NK-92 (cell line): ENCODE measurements at regions not wholly inside any gene's neighbourhood (a gene's known extent, or its start where the extent isn't known, plus 50 kb on each side); places are given as distances from the start of the nearest gene placed in this dataset.
"Not testable (repeated sequence)": the region's sequence is repeated elsewhere in the genome, so short reads cannot be mapped to it uniquely, and the experiment has no call there.

Experiments used
- DNase-seq: peaks from one replicate; lab custom pipeline; 2025; ENCODE audit not compliant: unreplicated experiment; lab: John Stamatoyannopoulos, UW

DNA sequence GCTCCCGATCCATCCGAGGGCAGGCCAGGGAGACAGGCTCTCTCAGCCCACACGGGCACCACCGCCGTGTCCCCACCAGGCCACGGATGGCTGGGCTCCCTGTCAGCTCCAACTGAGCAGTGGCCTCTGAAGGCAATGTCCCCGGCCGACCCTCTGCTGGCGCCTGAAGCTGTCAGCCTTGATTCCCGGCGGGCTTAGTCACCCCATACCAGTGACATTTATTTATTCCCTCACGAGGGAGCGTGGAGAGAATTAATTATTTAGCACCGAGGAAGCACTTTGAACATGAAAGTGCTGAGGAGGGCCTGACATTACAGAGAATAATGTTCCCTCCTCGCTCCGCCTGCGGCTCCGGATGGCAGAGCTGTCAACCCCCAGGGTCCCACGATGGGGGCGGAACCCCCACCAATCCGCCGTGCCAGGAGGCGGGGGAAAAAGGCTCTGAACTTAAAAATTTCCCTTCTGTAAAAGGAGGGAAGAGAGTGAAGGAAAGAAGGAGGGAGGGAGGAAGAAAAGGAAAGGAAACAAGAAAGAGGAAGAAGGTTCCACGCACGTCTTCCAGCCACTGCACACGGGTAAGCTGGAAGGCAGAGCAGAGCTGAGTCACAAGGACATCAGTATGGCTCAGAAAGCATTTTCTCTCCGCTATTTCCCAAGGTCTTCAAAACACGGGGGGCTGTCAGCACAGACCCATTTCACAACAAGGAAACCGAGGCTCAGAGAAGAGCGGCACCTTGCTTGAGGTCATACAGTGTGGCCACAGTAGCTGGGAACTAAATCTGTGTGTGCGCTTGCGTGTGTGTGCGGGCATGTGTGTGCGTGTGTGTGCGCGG, 108.7 kb upstream of the NCOR2 start:
- DNase-seq = no peak

DNA sequence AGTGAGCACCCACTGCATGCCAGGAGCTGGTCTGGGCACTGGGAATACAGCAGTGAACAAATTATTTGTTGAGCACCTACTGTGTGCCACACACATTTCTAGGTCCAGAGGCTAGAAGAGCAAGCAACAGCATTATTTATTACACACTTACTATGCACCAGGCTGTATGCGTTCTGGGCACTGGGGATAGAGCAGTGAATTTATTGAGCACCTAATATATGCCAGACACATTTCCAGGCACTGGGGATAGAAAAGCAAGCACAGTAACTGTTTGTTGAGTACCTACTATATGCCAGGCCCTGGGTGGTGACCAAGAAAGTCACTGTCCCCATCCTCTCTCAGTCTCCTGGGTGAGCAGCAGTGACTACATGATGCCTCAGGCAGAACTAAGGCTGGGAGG, 107.5 kb upstream of the NCOR2 start:
- DNase-seq = no peak

DNA sequence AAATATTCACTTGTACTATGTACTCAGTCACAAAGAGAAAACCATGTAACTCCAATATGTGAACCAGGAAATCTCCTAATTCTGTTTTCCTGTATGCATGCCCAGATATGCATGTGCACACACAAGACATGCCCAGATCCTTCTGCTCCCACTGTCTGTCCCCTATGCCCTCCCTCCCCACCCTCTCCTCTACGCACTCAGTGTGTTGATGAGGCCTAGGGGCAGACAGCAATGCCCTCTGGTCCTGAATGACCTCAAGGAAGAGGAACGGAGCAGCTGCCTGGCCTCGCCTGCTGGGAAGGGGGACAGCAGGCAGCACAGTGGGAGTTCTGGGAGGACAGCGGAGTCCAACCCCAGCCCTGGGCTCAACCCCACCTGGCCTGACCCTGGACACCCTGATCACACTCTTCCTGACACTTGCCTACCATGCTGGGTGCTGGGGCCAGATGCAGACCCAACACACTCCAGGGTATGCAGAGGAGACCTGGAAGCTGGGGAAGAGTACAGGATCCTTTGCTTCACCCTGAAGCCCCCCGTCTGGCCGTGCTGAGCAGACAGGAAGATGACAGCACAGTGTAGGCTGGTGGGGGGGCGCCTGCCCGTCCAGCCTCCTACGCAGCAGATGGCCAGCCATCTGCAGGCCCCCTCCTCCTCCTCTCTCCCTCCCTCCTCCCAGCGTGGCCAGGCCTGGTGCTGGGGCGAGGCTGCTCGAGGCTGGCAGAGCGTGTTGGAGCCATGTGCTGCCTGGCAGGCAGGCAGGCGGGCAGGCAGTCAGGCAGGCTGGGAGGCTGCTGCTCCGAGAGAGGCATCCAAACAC, 106.6 kb upstream of the NCOR2 start:
- DNase-seq = no peak

DNA sequence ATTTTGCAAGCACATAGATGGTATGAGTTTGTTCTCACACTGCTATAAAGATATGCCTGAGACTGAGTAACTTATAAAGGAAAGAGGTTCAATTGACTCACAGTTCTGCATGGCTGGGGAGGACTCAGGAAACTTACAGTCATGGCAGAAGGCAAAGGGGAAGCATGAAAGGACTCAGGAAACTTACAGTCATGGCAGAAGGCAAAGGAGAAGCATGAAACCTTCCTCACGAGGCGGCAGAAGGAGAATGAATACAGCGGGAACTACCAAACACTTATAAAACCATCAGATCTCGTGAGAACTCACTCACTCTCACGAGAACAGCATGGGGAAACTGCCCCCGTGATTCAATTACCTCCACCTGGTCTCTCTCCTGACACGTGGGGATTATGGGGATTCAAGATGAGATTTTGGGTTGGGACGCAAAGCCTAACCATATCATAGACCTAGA, 101.9 kb upstream of the NCOR2 start:
- not testable (repeated sequence) for DNase-seq

DNA sequence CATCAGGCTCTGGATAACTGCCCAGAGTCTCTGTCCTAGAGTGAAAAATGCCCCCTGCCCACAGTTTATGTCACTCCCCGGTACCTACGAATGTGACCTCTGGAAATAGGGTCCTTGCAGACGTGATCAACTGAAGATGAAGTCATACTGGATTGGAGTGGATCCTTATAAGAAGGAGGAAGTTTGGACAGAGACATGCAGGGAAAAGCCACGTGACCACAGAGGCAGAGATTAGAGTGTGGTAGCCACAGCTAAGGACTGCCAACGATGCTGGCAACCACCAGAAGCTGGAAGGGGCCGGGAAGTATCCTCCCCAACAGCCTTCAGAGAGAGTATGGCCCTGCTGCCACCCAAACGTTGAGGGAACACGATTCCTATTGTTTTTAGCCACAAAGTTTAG, 101.2 kb upstream of the NCOR2 start:
- DNase-seq = no peak

DNA sequence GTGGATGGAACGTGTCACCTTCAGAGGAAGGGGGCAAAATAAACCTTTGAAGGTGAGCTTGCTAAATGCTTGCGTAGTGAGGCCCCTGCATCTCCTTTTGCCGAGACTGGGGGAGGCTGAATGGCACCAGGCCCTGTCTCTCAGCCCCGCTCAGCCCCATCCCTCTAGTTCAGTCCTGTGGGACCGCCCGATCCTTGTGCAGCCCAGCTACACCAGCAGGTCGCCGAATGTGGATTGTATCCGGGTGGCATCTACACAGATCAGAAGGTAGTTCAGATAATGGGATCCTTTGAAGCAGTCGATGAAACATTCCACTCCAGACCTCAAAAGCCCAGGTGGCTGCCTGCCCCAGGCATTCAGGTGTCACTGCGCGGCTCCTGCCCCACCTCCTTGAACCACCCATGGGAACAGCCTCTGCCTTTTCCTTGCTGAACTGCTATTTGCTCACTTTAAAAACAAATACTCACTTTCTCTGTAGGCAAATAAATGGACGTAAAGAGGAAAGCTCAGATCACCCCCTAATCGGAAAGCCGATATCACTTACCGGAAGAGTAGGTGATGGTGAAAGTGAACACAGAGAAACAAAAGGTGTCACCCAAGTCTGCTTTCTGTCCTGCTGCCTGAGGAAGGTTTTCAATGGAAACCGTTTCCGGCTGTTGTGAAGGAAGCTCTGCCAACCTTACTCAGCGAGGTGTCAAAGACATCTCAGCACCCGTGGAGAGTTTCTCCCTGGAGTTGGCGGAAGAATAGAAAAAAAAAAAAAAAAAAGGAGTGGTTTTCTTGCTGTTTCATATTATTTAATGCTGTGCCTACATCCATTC, 100.3 kb upstream of the NCOR2 start:
- DNase-seq = no peak

DNA sequence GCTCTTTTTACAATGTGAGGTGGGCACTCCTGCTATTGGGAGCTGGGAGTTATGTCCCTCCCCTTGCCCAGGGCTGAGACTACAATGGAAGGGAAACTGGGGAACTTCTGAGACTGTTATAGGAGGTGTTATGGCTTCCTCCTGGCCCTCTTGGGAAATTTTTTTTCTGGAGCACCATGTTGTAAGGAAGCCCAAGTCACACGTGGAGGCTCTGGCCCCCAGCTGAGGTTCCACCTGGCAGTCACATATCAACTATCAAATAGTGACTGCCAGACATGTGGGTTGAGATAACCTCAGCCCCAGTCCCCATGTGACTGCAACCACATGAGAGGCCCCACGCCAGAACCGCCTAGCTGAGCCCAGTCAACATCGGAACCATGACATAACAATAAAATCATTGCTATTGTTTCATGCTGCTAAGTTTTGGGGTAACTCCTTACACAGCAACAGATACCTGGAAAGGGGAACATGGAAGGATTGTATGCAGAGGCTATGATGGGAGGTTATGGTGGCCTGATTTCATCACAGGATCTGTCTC, 99.4 kb upstream of the NCOR2 start:
- no peak for DNase-seq

DNA sequence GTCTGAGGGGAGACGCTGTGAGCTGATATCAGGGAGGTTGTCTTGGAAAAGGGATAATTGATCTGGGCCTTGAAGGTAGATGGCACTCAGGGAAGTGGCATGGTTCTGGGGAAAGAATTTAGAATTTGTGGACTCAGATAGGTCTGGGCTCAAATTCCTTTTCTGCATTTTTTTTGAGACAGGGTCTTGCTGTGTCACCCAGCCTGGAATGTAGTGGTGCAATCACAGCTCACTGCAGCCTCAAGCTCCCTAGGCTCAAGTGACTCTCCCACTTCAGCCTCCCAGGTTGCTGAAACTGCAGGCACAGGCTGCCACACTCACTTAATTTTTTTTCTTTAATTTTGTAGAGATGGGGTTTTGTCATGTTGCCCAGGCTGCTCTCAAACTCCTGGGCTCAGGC, 98.1 kb upstream of the NCOR2 start:
- no peak for DNase-seq

DNA sequence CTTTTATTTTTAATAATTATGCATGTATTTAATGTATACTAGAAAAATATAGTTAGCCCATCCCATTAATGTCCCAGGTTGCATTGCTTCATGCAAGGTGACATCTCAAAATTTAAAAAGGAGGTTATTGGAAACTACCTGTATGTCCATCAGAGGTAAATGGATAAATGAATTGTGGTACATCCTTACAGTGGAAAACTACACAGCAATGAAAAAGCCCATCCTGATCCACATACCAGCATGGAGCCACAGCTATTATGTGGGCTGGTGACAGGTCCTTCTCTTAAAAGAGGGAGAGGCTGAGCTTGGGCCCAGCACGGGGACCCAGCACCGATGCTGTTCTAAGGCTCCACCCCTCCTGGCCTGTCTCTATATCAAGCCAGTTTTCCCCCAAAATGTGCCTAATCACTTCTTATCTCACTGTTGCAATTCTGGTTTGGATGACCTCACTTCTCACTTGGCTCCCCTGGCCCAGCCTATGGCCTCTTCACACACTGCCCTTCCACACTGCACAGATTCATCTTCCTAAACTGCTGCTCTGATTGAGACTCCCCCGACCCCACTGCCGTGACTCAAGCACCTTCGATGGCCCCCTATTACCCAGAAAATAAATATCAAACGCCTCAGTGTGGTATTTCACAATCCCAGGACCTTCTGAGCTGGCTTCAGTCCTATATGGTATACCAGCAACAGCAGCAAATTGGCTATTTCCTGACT, 97.1 kb upstream of the NCOR2 start:
- DNase-seq = no peak

DNA sequence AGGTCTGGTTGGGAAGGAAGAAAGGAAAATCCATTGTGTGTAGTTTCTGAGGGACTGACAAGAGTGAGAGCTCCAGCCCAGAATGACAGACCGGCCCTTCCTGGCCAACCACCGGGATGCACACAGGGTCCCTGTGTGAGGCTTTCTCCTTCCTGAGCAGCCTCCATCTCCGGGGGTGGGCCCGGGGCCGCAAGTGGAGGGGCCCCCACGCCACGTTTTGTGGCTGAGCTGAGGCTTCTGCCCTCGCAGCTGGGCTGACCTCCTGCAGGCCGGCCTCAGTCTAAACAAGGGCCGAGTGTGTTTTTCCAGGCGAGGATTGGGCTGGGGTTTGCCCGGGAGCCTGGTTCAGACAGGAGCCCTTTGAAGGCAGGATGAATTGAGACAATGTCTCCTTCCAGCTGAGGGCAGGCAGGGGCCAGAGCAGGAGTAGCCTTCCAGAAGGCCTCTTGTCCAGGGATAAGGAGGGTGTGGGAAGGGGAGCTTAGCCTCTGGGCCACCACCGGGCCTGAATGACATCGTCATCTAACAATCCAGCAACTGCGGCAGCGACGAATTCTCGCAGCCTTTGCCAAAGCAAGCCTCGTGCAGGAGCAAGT, 96.5 kb upstream of the NCOR2 start:
- no peak for DNase-seq

DNA sequence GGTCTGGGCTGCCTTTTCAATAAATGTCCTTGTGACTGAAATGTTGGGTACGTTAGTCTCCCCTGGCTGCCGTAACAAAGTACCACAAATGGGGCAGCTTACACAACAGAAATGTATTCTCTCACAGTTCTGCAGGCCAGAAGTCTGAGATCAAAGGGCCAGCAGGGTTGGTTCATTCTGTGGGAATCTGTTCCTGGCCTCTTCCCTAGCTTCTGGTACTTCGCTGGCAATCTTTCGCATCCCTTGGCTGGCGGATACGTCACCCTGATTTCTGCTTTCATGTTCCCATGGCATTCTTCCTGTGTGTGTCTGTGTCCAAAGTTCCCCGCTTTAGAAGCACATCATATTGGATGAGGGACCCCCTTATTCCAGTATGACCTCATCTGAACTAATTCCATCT, 95.8 kb upstream of the NCOR2 start:
- no peak for DNase-seq

DNA sequence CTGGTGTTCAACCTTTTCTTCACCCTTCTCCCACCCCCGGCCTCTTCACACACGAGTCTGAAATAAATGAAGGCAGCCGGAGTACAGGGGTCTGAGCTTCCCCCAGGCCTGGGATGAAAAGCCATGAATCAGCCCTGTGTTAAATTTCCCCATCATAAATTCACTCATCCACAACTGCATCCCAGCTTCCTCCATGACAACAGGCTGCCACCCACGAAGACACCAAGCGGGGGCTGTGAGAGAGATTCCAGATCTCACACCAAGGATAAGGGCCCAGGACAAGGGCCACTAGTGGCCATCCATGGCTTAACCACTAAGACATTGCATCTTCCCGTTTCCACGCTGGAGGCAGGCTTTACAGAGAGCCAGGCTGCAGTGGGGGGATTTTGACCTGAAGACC, 93.9 kb upstream of the NCOR2 start:
- DNase-seq = no peak

DNA sequence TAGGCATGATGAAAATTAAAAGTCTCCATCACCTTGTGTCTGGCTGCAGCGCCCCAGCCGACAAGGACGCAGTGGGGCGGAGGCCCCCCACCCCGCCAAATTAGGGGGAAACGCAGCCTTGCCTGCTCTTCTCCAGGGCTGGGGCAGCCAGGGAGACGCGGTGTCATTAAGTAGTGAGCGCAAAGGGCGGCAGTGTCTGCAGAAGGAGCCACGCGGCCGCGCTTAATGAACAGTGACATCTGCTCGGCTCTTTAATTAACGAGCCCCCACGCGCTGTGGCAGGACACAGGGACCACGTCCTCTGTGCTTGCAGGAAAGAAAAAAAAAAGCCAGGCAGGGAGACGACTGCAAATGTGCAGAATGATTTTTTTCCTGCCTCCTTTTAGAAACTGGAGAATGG, 93.4 kb upstream of the NCOR2 start:
- DNase-seq = no peak

DNA sequence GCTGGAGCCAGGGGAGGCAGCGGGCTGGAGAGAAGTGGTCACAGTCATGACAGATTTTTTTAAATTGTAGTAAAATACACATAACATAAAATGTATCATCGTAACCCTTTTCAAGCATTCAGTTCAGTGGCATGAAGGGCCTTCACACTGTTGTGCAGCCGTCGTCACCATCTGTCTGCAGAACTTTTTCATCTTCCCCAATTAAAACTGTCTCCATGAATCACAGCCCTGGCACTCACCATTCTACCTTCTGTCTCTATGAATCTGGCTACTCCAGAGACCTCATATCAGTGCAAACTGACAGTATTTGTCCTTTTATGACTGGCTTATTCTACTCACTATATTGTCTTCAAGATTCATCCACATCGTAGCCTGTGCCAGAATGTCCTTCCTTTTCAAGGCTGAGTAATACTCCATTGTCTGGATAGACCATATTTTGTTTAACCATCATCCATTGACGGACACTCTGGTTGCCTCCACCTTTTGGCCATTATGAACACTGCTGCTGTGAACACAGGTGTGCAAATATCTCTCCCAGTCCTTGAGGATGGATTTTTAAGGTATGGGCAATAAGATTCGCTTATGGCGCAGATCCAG, 91.5 kb upstream of the NCOR2 start:
- DNase-seq = no peak

DNA sequence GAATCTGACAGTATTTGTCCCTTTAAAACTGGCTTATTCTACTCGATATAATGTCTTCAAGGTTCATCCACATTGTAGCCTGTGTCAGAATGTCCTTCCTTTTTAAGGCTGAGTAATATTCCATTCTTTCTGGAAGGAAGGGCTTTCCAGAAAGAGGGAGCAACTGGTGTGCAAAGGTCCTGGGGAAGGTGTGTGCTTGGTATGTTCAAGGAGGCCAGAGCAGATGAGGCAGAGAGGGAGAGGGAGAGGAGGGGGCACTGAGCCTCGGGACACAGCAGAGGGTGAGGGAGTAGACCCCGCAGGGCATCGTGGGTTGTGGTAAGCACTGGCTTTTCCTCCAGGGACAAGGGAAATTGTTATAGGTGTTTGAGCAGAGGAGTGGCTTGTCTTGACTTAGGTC, 90.9 kb upstream of the NCOR2 start:
- DNase-seq = no peak

DNA sequence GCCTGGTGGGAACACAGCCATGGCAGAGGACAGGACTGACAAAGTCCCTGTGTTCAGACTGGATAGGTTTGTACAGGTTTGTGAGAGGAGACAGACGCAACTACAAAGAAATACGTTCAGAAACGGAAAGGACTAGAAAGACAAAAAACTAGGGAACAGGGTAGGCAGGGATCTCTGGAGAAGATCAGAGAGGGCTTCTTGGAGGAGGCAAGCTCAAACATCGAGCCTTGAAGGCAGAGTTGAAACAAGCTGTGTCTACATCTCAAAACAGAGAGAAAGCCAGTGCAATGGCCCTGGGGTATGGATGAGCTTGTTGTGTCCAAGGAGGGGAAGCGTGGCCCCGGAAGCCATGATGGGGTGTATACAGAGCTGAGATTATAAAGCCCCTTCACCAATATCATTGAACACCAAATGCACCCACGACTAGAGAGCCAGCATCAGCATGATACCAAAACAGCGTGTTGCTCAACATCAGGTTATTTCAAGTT, 89.6 kb upstream of the NCOR2 start:
- no peak for DNase-seq

DNA sequence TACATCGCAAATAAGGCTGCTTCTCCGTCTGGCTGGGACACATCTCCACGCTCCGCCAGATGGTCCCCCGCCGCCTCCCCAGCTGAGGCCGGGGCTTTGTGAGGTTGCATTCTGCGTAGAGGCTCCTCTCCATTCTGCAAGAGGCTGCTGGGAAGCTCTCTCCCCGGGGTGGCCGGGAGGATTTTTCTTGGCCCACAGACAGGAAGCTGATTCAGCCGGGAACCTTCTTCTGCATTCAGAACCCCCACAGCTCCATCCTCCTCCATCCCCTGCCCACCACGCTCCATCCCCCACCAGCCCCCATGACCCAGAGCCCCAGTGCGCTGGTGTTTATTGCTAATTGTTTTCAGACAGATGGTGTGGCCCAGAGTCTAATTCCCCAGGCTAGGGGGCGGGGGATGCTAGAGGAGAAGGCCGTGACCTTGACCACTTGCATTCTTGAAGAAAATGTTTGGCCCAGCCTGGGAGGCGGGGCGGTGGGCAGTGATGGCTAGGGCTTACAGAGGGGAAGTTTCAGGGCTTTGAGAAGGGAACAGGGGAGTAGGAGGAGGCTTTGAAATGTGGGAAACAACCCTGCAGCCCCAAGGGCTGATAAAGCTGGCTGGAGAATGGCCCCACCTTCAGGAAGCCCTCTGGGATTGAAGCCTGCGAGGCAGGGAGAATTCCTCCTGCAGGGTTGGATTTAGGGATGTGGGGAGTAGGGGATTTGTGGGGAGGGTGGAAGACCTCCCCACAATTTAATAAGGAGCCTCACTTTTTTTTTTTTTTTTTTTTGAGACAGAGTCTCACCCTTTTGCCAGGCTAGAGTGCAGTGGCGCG, 88.5 kb upstream of the NCOR2 start:
- DNase-seq = no peak

DNA sequence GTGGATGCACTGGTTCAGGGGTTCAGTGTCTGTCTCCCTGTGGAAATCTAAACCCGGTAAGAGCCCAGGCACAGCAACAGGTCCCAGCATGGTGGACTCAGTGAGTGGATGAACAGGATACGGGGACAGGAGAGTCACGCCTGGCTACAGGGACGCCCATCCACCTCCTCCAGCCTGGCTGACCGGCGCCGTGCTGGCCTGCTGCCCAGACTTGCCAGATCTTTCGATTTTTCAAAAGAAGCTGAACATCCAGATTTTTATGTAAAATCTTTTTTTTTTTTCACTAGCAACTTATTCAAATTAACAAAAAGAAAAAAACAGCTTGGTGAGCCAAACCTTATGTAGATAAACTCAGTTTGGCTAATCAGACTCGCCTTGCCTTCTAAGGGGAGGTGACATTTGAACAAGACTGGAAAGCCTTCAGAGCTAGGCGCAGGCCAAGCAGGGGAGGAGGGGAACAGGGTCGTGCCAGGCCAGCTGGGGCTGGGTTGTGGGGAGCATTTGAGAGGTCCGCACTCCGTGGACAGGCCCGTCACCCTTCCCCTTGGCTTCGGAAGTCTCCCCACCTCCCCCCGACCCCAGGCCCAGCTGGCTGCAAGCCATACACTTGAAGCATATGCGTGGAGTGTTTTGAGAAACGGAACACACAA, 87.8 kb upstream of the NCOR2 start:
- no peak for DNase-seq
